Umbilical cord (tissue), 1 donor: ENCODE measurements at regions not wholly inside any gene's neighbourhood (a gene's known extent, or its start where the extent isn't known, plus 50 kb on each side); places are given as distances from the start of the nearest gene placed in this dataset.
A peak's percentile ranks its signal among the peaks of the same experiment; 100 is the strongest.

Experiments
- DNase-seq: peaks from one replicate; pipeline ENCODE4 v3.0.0-alpha.2; 2015; ENCODE audit warnings: low spot score

- no peak for DNase-seq
Observed at GRCh38 chr5:54772231-54772630, 213.2 kb downstream of the ESM1 start.

GRCh38 chr5:54769746-54770145, 215.6 kb downstream of the ESM1 start:
- DNase-seq, result no peak

- no peak for DNase-seq
Observed at GRCh38 chr5:54769072-54769471, 216.3 kb downstream of the ESM1 start.

DNA sequence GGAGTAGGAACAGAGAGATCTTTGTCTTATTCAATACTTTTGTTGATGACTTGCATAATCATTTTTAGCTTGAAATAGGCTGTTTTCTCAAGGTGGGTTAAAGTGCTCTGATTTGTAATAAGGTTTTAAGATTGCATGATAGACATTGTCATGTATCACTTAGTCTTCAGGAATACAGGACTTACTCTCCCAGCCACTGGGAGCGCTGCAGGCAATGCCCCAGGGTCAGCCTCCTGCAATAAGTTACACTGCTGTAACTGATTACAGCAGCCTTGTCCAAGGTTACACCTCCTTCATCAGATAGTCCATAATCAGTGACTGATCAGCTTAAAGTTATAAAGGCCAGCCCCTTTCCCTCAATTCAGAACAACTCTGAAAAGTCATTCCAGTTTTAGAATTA, 218.6 kb downstream of the ESM1 start:
- DNase-seq, result no peak

- DNase-seq, result no peak
Observed at GRCh38 chr5:54765165-54766028, 220.0 kb downstream of the ESM1 start.

DNA sequence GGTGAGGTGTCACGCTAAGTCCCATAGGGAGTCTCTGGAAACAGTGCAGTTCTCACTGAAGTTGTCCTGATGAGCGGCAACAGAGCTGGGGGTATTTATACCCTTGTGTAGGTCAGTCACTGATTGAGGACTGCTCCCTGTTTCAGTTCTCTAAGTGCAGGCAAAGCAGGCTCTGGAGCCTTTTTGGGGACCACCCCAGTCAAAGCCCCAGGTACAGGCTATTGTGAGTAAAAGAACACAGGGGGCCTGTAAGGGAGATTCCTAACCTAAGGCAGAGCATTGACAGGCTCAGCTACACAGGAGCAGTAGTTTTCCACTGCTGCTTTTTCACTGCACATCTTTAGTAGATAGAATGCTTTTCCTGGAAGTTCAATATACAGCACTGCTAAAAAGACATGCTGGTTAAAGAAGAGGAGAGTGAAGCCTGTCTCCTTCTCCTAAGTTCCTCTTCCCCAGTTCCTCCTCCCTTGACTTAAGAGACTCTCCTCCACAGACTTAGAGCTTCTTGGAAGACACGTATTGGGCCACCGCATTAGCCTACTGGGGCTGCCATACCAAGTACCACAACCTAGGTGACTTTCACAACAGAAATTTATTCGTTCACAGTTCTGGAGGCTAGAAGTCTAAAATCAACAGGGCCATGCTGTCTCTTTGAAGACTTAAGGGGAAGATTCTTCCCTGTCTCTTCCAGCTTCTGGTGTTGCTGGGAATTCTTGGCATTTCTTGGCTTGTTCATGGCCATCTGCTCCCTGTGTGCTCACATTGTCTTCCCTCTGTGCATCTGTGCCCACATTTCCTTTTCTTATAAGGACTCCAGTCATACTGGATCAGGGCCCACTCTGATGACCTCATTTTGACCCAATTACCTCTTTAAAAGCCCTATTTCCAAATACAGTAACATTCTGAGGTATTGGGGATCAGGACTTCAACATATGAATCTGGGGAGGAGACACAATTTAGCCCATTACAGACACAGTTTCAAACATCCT, 221.0 kb downstream of the ESM1 start:
- DNase-seq, result no peak

GRCh38 chr5:54761213-54761701, 224.1 kb downstream of the ESM1 start:
- no peak for DNase-seq

DNA sequence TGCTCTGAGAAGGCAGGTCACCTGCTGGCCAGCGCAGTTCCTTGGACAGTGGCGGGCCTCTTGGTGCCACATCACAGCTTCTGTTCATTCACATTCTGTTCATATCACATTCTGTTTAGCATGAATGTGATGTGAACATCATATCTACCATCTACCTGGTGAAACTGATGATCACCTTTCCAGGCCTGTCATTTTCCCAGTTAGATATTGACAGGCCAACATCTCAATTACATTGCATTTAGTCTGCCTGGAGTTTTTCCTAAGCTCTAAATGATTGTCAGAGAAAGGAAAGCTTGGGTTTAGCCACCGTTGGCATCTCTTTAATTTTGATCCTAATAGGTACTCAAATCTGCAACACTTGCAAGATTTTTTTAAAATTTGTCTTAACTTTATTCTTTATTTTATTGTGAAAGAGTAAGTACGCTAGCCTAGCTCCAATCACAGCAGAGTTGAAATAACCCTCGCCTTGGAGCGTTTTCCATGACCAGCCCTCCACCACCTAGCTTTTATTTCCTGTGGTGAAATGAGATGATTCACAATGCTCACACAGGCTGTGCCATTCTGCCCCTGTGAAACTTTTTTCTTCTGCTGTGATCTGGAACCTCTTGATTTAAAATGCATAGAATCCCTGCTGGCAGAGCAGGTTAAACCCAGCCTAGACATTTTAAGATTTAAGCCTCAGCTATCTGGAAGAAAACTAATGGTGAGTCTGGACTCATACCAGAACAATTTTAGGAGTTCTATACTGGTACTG, 225.0 kb downstream of the ESM1 start:
- no peak for DNase-seq

DNA sequence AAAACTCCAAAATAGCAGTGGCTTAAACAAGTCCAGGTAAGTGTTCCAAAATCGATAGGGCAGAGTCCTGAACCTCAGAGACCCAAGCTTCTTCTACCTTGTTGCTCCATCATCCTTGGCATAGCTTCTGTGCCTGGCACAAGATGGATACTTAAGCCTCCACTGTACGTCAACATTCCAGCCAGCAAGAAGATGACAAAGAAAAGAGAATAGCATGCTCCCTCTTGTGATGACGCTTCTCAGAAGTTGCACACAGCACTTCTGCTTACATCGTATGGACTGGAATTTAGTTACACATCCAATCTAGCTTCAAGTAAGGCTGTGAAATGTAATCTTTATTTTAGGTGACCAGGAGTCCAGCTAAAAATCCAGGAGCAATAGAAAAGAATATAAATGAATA, 227.4 kb downstream of the ESM1 start:
- peak; percentile 21 for DNase-seq

- DNase-seq, result no peak
Observed at GRCh38 chr5:54757541-54757940, 227.9 kb downstream of the ESM1 start.

DNA sequence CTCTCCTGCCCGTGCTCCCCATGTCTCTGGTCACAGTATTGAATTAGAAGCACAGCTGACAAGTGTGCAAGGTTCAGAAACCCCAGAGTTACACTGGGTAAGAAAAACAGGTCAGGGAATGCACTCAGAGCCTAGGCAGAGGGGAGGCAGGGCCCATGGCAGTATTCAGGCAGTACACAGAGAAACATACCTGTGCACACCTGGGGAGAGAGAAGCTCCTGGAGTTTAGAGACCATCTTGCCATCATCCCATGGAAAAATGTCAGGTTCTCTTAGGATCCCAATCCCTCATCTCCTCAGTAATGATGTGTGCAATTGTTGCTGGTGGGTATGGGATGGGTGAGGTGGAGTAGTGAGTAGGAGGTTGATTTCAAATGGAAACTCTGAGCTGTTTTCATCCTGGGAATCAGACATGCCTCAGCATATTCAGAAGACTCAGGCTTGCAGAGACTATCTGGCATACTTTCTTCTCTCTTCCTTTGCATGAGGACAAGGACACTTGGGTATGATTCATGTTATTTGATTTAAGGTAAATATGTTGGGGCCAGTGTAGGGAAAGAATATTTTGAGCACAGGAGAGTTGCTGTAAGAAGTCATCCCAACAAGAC, 228.5 kb downstream of the ESM1 start:
- DNase-seq, result no peak

- DNase-seq, result no peak
Observed at GRCh38 chr5:54756301-54756700, 229.1 kb downstream of the ESM1 start.

DNA sequence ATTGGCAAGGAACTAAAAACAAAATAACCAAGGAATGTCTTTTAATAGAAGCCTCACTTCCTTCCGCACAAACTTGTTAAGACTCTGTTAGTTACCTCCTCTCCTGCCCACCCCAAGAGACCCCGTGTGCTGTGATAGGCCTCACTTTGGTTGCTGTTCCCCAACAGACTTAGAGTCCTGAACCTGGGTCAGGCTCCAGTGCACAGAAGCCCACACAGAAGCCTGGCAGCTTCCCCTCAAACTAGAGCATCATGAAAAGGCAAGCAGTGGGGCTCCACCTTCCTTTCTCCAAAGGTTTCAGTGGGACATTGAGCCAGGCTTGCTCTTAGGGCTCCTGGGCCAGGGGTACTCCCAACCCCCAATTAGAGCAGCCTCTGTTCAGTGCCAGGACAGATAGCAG, 230.5 kb downstream of the ESM1 start:
- no peak for DNase-seq

DNA sequence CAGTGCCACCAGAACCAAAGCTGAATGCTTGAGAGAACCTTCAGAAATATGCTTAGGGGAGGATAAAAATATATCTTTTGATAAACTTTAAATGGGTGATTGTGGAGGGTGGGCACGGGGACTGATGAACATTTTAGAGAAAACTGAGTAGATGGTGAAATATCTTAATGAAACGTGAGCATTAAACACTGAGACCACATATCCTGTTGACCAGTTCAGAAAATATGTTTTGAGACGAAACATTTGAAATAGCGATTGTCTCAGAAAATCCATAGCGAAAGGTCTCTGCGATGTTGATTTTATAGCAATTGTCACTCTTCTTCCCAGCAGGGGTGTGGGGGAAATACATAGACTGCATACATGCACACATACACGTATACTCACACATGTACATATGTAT, 231.0 kb downstream of the ESM1 start:
- no peak for DNase-seq

DNA sequence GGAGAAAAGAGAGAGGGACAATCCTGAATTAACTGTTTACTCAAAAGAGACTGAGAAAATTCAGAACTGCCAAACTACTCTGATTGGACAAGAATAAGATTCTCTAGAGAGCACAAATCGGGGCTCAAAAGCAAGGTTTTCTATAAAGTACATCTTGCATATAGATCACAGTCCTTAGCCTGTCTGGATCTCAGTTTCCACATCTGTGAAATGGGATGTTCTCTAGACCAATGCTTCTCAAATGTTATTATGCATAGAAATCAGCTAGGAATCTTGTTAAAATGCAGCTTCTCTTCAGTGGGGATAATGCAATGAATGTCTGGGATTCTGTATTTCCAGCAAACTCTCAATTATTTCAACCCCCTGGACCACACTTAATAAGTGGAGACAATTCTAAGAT, 231.6 kb downstream of the ESM1 start:
- no peak for DNase-seq

DNA sequence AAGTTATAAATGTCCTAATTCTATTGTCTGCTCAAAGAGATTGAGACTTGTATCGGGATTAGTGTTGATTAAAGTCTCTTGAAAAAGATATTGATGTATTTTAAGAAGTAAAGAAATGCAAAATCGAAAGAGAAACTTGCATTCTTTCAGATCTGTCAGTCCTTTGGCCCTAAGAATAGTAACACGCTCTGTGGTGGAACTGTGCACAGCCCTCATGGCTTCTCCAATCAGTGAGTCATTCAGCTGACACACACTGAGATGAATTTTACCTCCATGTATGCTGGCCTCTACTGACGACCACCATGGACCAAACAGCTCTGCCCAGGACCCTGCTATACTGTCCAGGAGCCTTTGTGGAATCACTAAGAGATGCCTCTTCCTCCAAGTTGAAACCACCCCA, 232.4 kb downstream of the ESM1 start:
- DNase-seq, result no peak

GRCh38 chr5:54748527-54748926, 231.0 kb downstream of the SNX18 start:
- DNase-seq, result no peak

- no peak for DNase-seq
Observed at GRCh38 chr5:54746777-54747398, 229.3 kb downstream of the SNX18 start.

DNA sequence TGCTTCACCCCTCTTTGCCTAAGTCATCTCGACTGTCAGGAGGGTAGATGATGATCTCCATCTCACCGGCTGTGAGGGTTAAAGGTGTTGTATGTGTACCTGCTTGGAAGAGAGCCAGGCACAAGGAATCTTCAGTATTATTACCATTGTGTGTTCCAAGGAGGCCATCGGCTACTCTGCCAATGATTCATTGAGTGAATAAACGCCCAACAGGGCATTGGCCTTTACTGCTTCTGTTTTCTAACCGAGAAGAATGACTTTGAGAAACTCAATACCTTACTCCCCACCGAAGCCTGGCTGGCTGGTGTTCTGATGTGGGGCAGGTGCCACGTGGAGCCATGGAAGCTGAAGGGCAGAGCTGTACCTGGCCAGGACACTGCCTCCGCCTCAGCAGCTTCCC, 228.8 kb downstream of the SNX18 start:
- DNase-seq, result no peak

DNA sequence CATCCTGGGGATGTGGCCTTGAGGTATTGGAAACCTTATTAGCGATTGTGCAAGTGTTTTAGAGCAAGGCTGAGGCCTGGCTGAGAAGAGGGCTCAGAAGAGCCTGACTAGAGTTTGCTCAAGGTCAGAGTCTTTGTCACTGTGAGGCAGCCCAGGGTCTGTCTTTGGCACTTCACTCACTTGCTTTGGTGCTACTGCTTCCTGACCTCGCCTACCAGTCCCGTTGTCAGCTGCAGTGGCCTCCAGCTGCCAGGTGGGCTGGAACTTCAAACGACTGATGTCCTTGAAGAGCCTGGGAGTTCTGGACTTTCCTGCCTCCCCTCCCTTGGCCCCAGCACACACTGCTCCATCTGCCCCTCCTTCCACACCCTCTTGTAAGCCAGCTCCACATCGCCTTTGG, 228.0 kb downstream of the SNX18 start:
- no peak for DNase-seq
